Liver (tissue), 8 donors: ENCODE measurements at regions not wholly inside any gene's neighbourhood (a gene's known extent, or its start where the extent isn't known, plus 50 kb on each side); places are given as distances from the start of the nearest gene placed in this dataset.

Experiments
- DNase-seq: peaks from one replicate; pipeline ENCODE4 v3.0.0-alpha.2; 2017; ENCODE audit warnings: low spot score
- H3K27ac ChIP-seq, 2 donors: one replicate each; pipeline ENCODE4 v1.7.0; 2013; ENCODE audit warnings: inconsistent platforms in 2 of 2, low read length in 2 of 2, control low read depth in 1 of 2, low read depth in 1 of 2, mild to moderate bottlenecking in 1 of 2
- H3K27me3 ChIP-seq, 4 donors: one replicate each; pipeline versions ENCODE4 v1.6.1 to v1.7.0; 2013; ENCODE audit warnings: low read length in 3 of 4, inconsistent platforms in 1 of 4, mild to moderate bottlenecking in 1 of 4, moderate library complexity in 1 of 4; ENCODE audit not compliant: control insufficient read depth in 4 of 4, insufficient read depth in 4 of 4
- H3K36me3 ChIP-seq, 4 donors: one replicate each; pipeline versions ENCODE4 v1.6.1 to v1.7.0; 2013; ENCODE audit warnings: low read length in 3 of 4, mild to moderate bottlenecking in 3 of 4, low read depth in 1 of 4, moderate library complexity in 1 of 4; ENCODE audit not compliant: control insufficient read depth in 4 of 4, insufficient read depth in 3 of 4
- H3K4me1 ChIP-seq, 4 donors: one replicate each; pipeline versions ENCODE4 v1.6.1 to v1.7.0; 2013; ENCODE audit warnings: low read length in 3 of 4, mild to moderate bottlenecking in 3 of 4, moderate library complexity in 1 of 4; ENCODE audit not compliant: control insufficient read depth in 4 of 4, insufficient read depth in 4 of 4
- H3K4me3 ChIP-seq, 3 donors: one replicate each; pipeline versions ENCODE4 v1.6.1 to v1.7.0; 2013; ENCODE audit warnings: low read length in 3 of 3, control low read depth in 1 of 3, low read depth in 1 of 3, mild to moderate bottlenecking in 1 of 3
- H3K9ac ChIP-seq, 2 donors: one replicate each; pipeline ENCODE4 v1.7.0; 2013; ENCODE audit warnings: low read length in 2 of 2, mild to moderate bottlenecking in 2 of 2, moderate library complexity in 2 of 2, control low read depth in 1 of 2, low read depth in 1 of 2
- H3K9me3 ChIP-seq, 4 donors: one replicate each; pipeline versions ENCODE4 v1.6.1 to v1.7.0; 2013; ENCODE audit warnings: low read length in 3 of 4; ENCODE audit not compliant: control insufficient read depth in 4 of 4
- CTCF ChIP-seq: fragments of 150-350 bp; IDR thresholded peaks from 2 replicates; pipeline ENCODE4 v1.5.1; 2017; ENCODE audit warnings: improper control_type of control experiment, low read depth, low read length; ENCODE audit not compliant: missing input control
- EGR1 ChIP-seq, 2 donors: IDR thresholded peaks; 2 replicates each; pipeline ENCODE4 v1.6.1; 2016 to 2018; ENCODE audit warnings: antibody characterized with exemption in 2 of 2, low read depth in 2 of 2
- FOXA1 ChIP-seq: IDR thresholded peaks from 2 replicates; pipeline ENCODE4 v1.6.1; 2016; ENCODE audit warnings: antibody characterized with exemption
- FOXA2 ChIP-seq: IDR thresholded peaks from 2 replicates; pipeline ENCODE4 v1.6.1; 2016; ENCODE audit warnings: antibody characterized with exemption
- GABPA ChIP-seq, 2 donors: IDR thresholded peaks in 1 of 2; conservative IDR thresholded peaks in 1 of 2; 2 replicates each; pipeline ENCODE4 v1.6.1; 2016; ENCODE audit warnings: antibody characterized with exemption in 2 of 2, mild to moderate bottlenecking in 1 of 2, moderate library complexity in 1 of 2
- HNF4A ChIP-seq, 2 donors: conservative IDR thresholded peaks; 2 replicates each; pipeline ENCODE4 v1.6.1; 2016; ENCODE audit warnings: antibody characterized with exemption in 2 of 2, mild to moderate bottlenecking in 2 of 2
- HNF4G ChIP-seq: IDR thresholded peaks from 2 replicates; pipeline ENCODE4 v1.6.1; 2016; ENCODE audit warnings: antibody characterized with exemption
- JUND ChIP-seq, 2 donors: IDR thresholded peaks; 2 replicates each; pipeline ENCODE4 v1.6.1; 2016; ENCODE audit warnings: antibody characterized with exemption in 2 of 2
- NR2F2 ChIP-seq: IDR thresholded peaks from 2 replicates; pipeline ENCODE4 v1.6.1; 2016; ENCODE audit warnings: antibody characterized with exemption
- RAD21 ChIP-seq, 2 donors: IDR thresholded peaks; 2 replicates each; pipeline ENCODE4 v1.6.1; 2016; ENCODE audit warnings: antibody characterized with exemption in 2 of 2, mild to moderate bottlenecking in 2 of 2
- REST ChIP-seq: IDR thresholded peaks from 2 replicates; pipeline ENCODE4 v1.6.1; 2016; ENCODE audit warnings: antibody characterized with exemption, mild to moderate bottlenecking
- RXRA ChIP-seq, 2 donors: IDR thresholded peaks; 2 replicates each; pipeline ENCODE4 v1.6.1; 2017 to 2018; ENCODE audit warnings: antibody characterized with exemption in 2 of 2, mild to moderate bottlenecking in 1 of 2
- SP1 ChIP-seq: IDR thresholded peaks from 2 replicates; pipeline ENCODE4 v1.6.1; 2018; ENCODE audit warnings: antibody characterized with exemption, mild to moderate bottlenecking
- TAF1 ChIP-seq: conservative IDR thresholded peaks from 2 replicates; pipeline ENCODE4 v1.6.1; 2016; ENCODE audit warnings: antibody characterized with exemption, mild to moderate bottlenecking
- YY1 ChIP-seq: IDR thresholded peaks from 2 replicates; pipeline ENCODE4 v1.6.1; 2016; ENCODE audit warnings: antibody characterized with exemption, mild to moderate bottlenecking
- WGBS: extraction: QIAGEN DNeasy Blood & Tissue Kit; methylation state at CpG from one replicate; pipeline ENCODE4 v1.1.7; 2013; 5-methylcytosine and 5-hydroxymethylcytosine counted together
- TF ChIP-seq, protein P1 (sequence below): IDR thresholded peaks from 2 replicates; pipeline ENCODE4 v1.6.1; 2016; ENCODE audit warnings: antibody characterized with exemption
- TF ChIP-seq, protein P2 (sequence below): IDR thresholded peaks from 2 replicates; pipeline ENCODE4 v1.6.1; 2016; ENCODE audit warnings: antibody characterized with exemption
- TF ChIP-seq, protein P3 (sequence below): IDR thresholded peaks from 2 replicates; pipeline ENCODE4 v1.6.1; 2016; ENCODE audit warnings: antibody characterized with exemption
- donor health status: healthy.
- donor health status: healthy.
- donor health status: healthy.
- donor health status: healthy.
- donor health status: healthy.

- no peaks in the 10 kb centered on the region for H3K36me3 ChIP-seq
These were observed 52.6 kb upstream of the SOD3 start for GRCh38 chr4:24742773-24743172.

More at GRCh38 chr4:24742773-24743172, 52.6 kb upstream of the SOD3 start:
- Histone ChIP-seq H3K27ac (no peak overlapping the region), H3K27me3 (no peaks in the 10 kb centered on the region), H3K4me1 (no peaks in the 10 kb centered on the region), H3K4me3 (no peak overlapping the region), H3K9me3 (peaks cover 0 to 2% (median 0%) of the 10 kb centered on the region in 4 donors), H3K9ac (no peak overlapping the region)
- no peak for DNase-seq
- 62% methylated on average over 5 of the region's 5 CpGs for WGBS
- TF ChIP-seq RXRA (IDR thresholded peaks at IDR 0.05), result no peak
- no peak for TF ChIP-seq RAD21 (IDR thresholded peaks at IDR 0.05)
- no peak for TF ChIP-seq HNF4A (conservative IDR thresholded peaks at IDR 0.05)
- TF ChIP-seq JUND (IDR thresholded peaks at IDR 0.05), result no peak
- TF ChIP-seq, protein P1, sequence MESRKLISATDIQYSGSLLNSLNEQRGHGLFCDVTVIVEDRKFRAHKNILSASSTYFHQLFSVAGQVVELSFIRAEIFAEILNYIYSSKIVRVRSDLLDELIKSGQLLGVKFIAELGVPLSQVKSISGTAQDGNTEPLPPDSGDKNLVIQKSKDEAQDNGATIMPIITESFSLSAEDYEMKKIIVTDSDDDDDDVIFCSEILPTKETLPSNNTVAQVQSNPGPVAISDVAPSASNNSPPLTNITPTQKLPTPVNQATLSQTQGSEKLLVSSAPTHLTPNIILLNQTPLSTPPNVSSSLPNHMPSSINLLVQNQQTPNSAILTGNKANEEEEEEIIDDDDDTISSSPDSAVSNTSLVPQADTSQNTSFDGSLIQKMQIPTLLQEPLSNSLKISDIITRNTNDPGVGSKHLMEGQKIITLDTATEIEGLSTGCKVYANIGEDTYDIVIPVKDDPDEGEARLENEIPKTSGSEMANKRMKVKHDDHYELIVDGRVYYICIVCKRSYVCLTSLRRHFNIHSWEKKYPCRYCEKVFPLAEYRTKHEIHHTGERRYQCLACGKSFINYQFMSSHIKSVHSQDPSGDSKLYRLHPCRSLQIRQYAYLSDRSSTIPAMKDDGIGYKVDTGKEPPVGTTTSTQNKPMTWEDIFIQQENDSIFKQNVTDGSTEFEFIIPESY, result no peak
- TF ChIP-seq NR2F2, result no peak
- no peak for TF ChIP-seq YY1
- TF ChIP-seq HNF4G, result no peak
- TF ChIP-seq EGR1 (IDR thresholded peaks at IDR 0.05; ENCODE audit: low read depth in 2 of 2), result no peak
- TF ChIP-seq REST, result no peak
- no peak for TF ChIP-seq FOXA1
- no peak for TF ChIP-seq FOXA2
- TF ChIP-seq, protein P2, sequence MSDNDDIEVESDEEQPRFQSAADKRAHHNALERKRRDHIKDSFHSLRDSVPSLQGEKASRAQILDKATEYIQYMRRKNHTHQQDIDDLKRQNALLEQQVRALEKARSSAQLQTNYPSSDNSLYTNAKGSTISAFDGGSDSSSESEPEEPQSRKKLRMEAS, result no peak
- TF ChIP-seq, protein P3, sequence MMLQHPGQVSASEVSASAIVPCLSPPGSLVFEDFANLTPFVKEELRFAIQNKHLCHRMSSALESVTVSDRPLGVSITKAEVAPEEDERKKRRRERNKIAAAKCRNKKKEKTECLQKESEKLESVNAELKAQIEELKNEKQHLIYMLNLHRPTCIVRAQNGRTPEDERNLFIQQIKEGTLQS, result no peak
- TF ChIP-seq CTCF, result no peak
- no peak for TF ChIP-seq SP1
- no peak for TF ChIP-seq TAF1
- no peak for TF ChIP-seq GABPA (IDR thresholded peaks at IDR 0.05 in 1 of 2, conservative IDR thresholded peaks at IDR 0.05 in 1 of 2)
